ENCODE measurements at regions not wholly inside any gene's neighbourhood (a gene's known extent, or its start where the extent isn't known, plus 50 kb on each side); places are given as distances from the start of the nearest gene placed in this dataset.

- TF ChIP-seq CTCF (IDR thresholded peaks at IDR 0.05) (no peak), POLR2A (IDR thresholded peaks at IDR 0.05) (no peak)
- WGBS, 2 donors = 86 to 87% methylated on average over 14 to 15 of the region's 15 CpGs
- no peaks in the 10 kb centered on the region for H3K27me3 ChIP-seq
- H3K9me3 ChIP-seq = peaks cover 0 to under 1% (median 0%) of the 10 kb centered on the region in 4 donors
- no peaks in the 10 kb centered on the region for H3K4me1 ChIP-seq
- peak in 1 of 2 donors; percentile 38 for DNase-seq
- no peaks in the 10 kb centered on the region for H3K36me3 ChIP-seq
- H3K4me3 ChIP-seq = no peak overlapping the region
- peak in 1 of 2 donors; percentile 46 for ATAC-seq (ENCODE audit: low FRiP score in 2 of 2)
- no peak overlapping the region for H3K27ac ChIP-seq
Measured at GRCh38 chr6:48701572-48701971, 590.6 kb upstream of the PTCHD4 start.

- TF ChIP-seq CTCF (IDR thresholded peaks at IDR 0.05) (no peak), POLR2AphosphoS5 (IDR thresholded peaks at IDR 0.05) (no peak), POLR2A (IDR thresholded peaks at IDR 0.05) (no peak), EP300 (IDR thresholded peaks at IDR 0.05) (no peak)
- Histone ChIP-seq H3K27ac (no peak overlapping the region), H3K27me3 (no peaks in the 10 kb centered on the region), H3K9me3 (peaks cover 3 to 17% (median 7%) of the 10 kb centered on the region in 4 donors), H3K36me3 (no peaks in the 10 kb centered on the region), H3K4me1 (no peaks in the 10 kb centered on the region), H3K4me3 (no peak overlapping the region)
- DNase-seq (no peak), ATAC-seq (ENCODE audit: low FRiP score in 2 of 2) (no peak)
- WGBS, 2 donors = 79 to 86% methylated on average over 3 of the region's 3 CpGs
Measured at GRCh38 chr6:48695872-48696271, 584.9 kb upstream of the PTCHD4 start.

- TF ChIP-seq EP300 (IDR thresholded peaks at IDR 0.05) (no peak), CTCF (IDR thresholded peaks at IDR 0.05) (no peak), POLR2AphosphoS5 (IDR thresholded peaks at IDR 0.05) (no peak), POLR2A (IDR thresholded peaks at IDR 0.05) (no peak)
- DNase-seq (no peak), ATAC-seq (ENCODE audit: low FRiP score in 2 of 2) (no peak)
- no peak overlapping the region for H3K4me3 ChIP-seq
- WGBS, 2 donors = 89 to 95% methylated on average over 2 of the region's 2 CpGs
- no peaks in the 10 kb centered on the region for H3K36me3 ChIP-seq
- peaks cover 3 to 42% (median 14%) of the 10 kb centered on the region in 4 donors for H3K9me3 ChIP-seq
- no peaks in the 10 kb centered on the region for H3K27me3 ChIP-seq
- H3K4me1 ChIP-seq = no peaks in the 10 kb centered on the region
- no peak overlapping the region for H3K27ac ChIP-seq
Measured at GRCh38 chr6:48691420-48691819, 580.4 kb upstream of the PTCHD4 start.

GRCh38 chr6:48689498-48689897 is 578.5 kb upstream of the PTCHD4 start:
- no peaks in the 10 kb centered on the region for H3K36me3 ChIP-seq
- H3K27me3 ChIP-seq = no peaks in the 10 kb centered on the region
- no peak for ATAC-seq (ENCODE audit: low FRiP score in 2 of 2)
- no peak for DNase-seq
- H3K4me3 ChIP-seq = no peak overlapping the region
- TF ChIP-seq POLR2A (IDR thresholded peaks at IDR 0.05) (no peak), CTCF (IDR thresholded peaks at IDR 0.05) (no peak), POLR2AphosphoS5 (IDR thresholded peaks at IDR 0.05) (no peak), EP300 (IDR thresholded peaks at IDR 0.05) (no peak)
- no peak overlapping the region for H3K27ac ChIP-seq
- H3K9me3 ChIP-seq = peaks cover 0 to 30% (median 10%) of the 10 kb centered on the region in 4 donors
- no peaks in the 10 kb centered on the region for H3K4me1 ChIP-seq

- H3K36me3 ChIP-seq = no peaks in the 10 kb centered on the region
- DNase-seq (no peak), ATAC-seq (ENCODE audit: low FRiP score in 2 of 2) (no peak)
- no peaks in the 10 kb centered on the region for H3K4me1 ChIP-seq
- no peaks in the 10 kb centered on the region for H3K9me3 ChIP-seq
- H3K27ac ChIP-seq = no peak overlapping the region
- TF ChIP-seq EP300 (IDR thresholded peaks at IDR 0.05) (no peak), CTCF (IDR thresholded peaks at IDR 0.05) (no peak), POLR2AphosphoS5 (IDR thresholded peaks at IDR 0.05) (no peak), POLR2A (IDR thresholded peaks at IDR 0.05) (no peak)
- H3K27me3 ChIP-seq = no peaks in the 10 kb centered on the region
- H3K4me3 ChIP-seq = no peak overlapping the region
- WGBS, 2 donors = 87 to 88% methylated on average over 1 of the region's 1 CpG
Measured at GRCh38 chr6:48678390-48678789, 567.4 kb upstream of the PTCHD4 start.
